ENCODE measurements at regions not wholly inside any gene's neighbourhood (a gene's known extent, or its start where the extent isn't known, plus 50 kb on each side); places are given as distances from the start of the nearest gene placed in this dataset.

DNA sequence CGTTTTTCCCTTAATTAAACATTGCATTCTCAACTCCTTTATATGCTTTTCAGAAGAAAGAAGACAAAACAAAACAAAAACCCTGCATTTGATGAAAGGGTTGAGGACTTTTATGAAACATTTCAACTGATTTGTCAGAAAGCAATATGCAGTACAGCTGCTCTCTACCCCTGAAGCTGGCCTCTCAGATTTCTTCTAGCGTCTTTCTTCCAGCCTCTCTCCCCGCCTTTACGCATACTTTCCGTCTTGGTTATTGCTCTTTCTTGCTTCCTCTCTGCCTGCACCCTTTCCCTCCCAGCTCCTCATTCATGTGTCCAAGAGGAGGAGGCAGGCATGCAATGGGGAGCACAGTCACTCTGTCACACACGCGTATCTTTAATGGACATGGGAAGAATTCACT lies 91.0 kb upstream of the COL1A2 start:
- TF ChIP-seq, protein P1, sequence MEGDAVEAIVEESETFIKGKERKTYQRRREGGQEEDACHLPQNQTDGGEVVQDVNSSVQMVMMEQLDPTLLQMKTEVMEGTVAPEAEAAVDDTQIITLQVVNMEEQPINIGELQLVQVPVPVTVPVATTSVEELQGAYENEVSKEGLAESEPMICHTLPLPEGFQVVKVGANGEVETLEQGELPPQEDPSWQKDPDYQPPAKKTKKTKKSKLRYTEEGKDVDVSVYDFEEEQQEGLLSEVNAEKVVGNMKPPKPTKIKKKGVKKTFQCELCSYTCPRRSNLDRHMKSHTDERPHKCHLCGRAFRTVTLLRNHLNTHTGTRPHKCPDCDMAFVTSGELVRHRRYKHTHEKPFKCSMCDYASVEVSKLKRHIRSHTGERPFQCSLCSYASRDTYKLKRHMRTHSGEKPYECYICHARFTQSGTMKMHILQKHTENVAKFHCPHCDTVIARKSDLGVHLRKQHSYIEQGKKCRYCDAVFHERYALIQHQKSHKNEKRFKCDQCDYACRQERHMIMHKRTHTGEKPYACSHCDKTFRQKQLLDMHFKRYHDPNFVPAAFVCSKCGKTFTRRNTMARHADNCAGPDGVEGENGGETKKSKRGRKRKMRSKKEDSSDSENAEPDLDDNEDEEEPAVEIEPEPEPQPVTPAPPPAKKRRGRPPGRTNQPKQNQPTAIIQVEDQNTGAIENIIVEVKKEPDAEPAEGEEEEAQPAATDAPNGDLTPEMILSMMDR (IDR thresholded peaks at IDR 0.05) = no peak
- TF ChIP-seq POLR2A (IDR thresholded peaks at IDR 0.05) = no peak
- TF ChIP-seq POLR2AphosphoS5 (IDR thresholded peaks at IDR 0.05) = peak in 3 of 4 donors; percentile 48 to 51 (median 49)

Measured in sigmoid colon (tissue), 4 donors.